HG03460 (cell line): ENCODE measurements at regions not wholly inside any gene's neighbourhood (a gene's known extent, or its start where the extent isn't known, plus 50 kb on each side); places are given as distances from the start of the nearest gene placed in this dataset.

Source experiments
- ATAC-seq: cut with Tn5 transposase; IDR thresholded peaks from one replicate; pipeline ENCODE4 v1.9.1; 2021; ENCODE audit not compliant: unreplicated experiment

GRCh38 chr15:66927201-66928077 is 138.0 kb upstream of the SMAD3 start:
- ATAC-seq: no peak

GRCh38 chr15:66928101-66928500 is 137.3 kb upstream of the SMAD3 start:
- ATAC-seq: no peak

- no peak for ATAC-seq
Observed at GRCh38 chr15:66928784-66929183, 136.6 kb upstream of the SMAD3 start.

- ATAC-seq: no peak
Observed at GRCh38 chr15:66929843-66930402, 135.5 kb upstream of the SMAD3 start.

GRCh38 chr15:66931768-66932633 is 133.4 kb upstream of the SMAD3 start:
- no peak for ATAC-seq

GRCh38 chr15:66932634-66933024 is 132.8 kb upstream of the SMAD3 start:
- no peak for ATAC-seq

GRCh38 chr15:66933932-66934867 is 131.2 kb upstream of the SMAD3 start:
- no peak for ATAC-seq

- no peak for ATAC-seq
Observed at GRCh38 chr15:66934868-66935520, 130.4 kb upstream of the SMAD3 start.

GRCh38 chr15:66935688-66936087 is 129.7 kb upstream of the SMAD3 start:
- ATAC-seq: no peak

GRCh38 chr15:66936109-66936860 is 129.1 kb upstream of the SMAD3 start:
- ATAC-seq: no peak

- no peak for ATAC-seq
Observed at GRCh38 chr15:66936861-66937582, 128.4 kb upstream of the SMAD3 start.

- ATAC-seq: no peak
Observed at GRCh38 chr15:66937588-66937987, 127.8 kb upstream of the SMAD3 start.

GRCh38 chr15:66938114-66938830 is 127.1 kb upstream of the SMAD3 start:
- no peak for ATAC-seq

GRCh38 chr15:66939016-66939415 is 126.4 kb upstream of the SMAD3 start:
- ATAC-seq: no peak

GRCh38 chr15:66939451-66940023 is 125.9 kb upstream of the SMAD3 start:
- no peak for ATAC-seq

- ATAC-seq: no peak
Observed at GRCh38 chr15:66940368-66940767, 125.0 kb upstream of the SMAD3 start.

GRCh38 chr15:66941108-66941711 is 124.2 kb upstream of the SMAD3 start:
- no peak for ATAC-seq
